Stimulated activated naive CD8-positive, alpha-beta T cell treated with anti-CD3 and anti-CD28 coated beads, Interleukin-15, Interleukin-2, amounts not matched to agents 100 ng/mL and 50 ng/mL, for 24 hours (primary cell): ENCODE measurements at regions not wholly inside any gene's neighbourhood (a gene's known extent, or its start where the extent isn't known, plus 50 kb on each side); places are given as distances from the start of the nearest gene placed in this dataset.

Source experiments
- H3K27ac Mint-ChIP-seq: one replicate; pipeline ENCODE4 v1.8.0; 2021; ENCODE audit warnings: mild to moderate bottlenecking, mixed read lengths
- H3K27me3 Mint-ChIP-seq: one replicate; pipeline ENCODE4 v1.8.0; 2021; ENCODE audit warnings: mixed read lengths
- H3K36me3 Mint-ChIP-seq: one replicate; pipeline ENCODE4 v1.8.0; 2021; ENCODE audit warnings: low read depth, mixed read lengths
- H3K4me1 Mint-ChIP-seq: one replicate; pipeline ENCODE4 v1.8.0; 2021; ENCODE audit warnings: low read depth, mixed read lengths
- H3K4me3 Mint-ChIP-seq: one replicate; pipeline ENCODE4 v1.8.0; 2021; ENCODE audit warnings: mild to moderate bottlenecking, mixed read lengths
- H3K9me3 Mint-ChIP-seq: one replicate; pipeline ENCODE4 v1.8.0; 2021; ENCODE audit warnings: mixed read lengths

DNA sequence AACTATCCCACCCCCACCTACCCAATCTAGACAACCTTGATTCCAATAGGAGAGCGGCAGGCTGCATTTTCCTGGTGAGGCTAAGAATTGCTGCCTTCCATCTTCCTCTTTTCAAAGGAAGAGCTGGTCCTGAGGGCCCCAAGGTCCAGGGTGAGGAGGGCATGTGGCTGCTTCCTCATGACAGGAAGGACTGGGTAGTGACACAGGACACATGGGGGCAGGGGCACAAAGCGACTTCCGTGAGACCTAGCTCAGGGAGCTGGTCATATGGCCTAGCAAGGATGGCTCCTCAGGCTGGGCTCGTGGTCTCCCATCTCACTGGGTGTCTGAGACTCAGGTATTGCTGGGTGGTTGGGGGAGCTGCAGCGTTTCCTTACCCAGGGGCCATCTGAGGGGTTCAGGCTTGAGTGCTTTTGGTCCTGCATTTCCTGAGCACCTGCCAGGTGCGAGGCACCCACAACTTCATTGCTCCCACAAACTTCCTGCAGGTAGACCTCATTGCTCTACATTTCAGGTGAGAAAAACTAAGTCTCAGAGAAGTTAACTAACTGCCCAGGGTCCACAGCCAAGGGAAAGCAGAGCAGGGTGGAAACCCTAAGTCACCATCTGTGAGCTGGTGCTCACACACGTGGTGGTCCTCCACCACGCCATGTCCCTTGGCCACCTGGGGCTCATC is 160.0 kb upstream of the TLE3 start:
- peaks cover 46% of the 10 kb centered on the region for H3K4me1 Mint-ChIP-seq
- no peak overlapping the region for H3K27ac Mint-ChIP-seq
- no peaks in the 10 kb centered on the region for H3K36me3 Mint-ChIP-seq
- H3K9me3 Mint-ChIP-seq: no peaks in the 10 kb centered on the region
- H3K27me3 Mint-ChIP-seq: peaks cover 14% of the 10 kb centered on the region
- H3K4me3 Mint-ChIP-seq: no peak overlapping the region

DNA sequence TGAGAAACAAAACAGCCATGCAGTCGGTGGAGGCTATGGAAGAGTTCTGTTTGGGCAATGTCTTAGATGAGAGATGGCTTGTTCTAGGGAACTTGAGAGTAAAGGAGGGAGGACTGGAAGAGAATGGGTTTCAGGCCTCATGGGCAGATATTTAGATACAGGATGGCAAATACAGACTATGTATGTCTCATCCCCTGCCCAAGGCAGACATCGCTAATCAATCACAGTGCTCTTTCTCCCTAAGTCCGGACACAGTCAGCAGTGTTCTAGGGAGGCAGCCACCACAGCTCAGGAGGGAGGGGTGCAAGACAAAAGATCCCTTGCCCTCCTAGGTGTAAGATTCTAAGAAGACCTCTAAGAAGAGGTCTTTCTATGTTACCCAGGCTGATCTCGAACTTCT is 159.3 kb upstream of the TLE3 start:
- Mint-ChIP-seq H3K36me3 (no peaks in the 10 kb centered on the region), H3K27ac (no peak overlapping the region), H3K9me3 (no peaks in the 10 kb centered on the region), H3K27me3 (peaks cover 14% of the 10 kb centered on the region), H3K4me3 (no peak overlapping the region), H3K4me1 (peaks cover 42% of the 10 kb centered on the region)

DNA sequence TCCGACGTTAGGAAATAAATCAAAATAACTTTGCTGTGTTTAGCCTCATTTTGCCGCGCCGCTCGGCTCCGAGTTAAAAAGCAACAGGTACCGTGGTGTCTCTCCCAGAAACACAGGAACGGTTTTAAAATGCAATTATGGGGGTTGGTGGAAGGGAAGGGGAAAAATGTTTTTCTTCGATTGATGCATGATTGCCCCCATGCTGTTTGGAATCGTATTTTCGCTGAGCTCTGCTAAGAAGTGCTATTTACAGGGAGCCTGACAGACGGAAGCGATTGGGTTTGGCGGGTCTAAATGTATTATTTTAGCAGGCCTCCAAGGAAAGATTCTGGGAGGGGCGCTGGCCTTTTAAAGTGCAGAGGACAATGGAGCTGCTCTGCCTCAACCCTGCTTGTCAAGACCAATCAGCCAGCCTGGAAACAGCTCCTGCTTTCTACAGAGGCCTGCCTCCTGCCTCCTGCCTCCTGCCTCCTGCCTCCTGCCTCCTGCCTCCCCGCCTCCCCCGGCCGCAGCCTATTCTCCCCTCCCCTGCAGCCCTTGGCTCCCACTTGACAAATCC is 156.7 kb upstream of the TLE3 start:
- H3K27me3 Mint-ChIP-seq: peaks cover 18% of the 10 kb centered on the region
- peaks cover 34% of the 10 kb centered on the region for H3K4me1 Mint-ChIP-seq
- H3K9me3 Mint-ChIP-seq: no peaks in the 10 kb centered on the region
- no peak overlapping the region for H3K27ac Mint-ChIP-seq
- no peak overlapping the region for H3K4me3 Mint-ChIP-seq
- no peaks in the 10 kb centered on the region for H3K36me3 Mint-ChIP-seq

DNA sequence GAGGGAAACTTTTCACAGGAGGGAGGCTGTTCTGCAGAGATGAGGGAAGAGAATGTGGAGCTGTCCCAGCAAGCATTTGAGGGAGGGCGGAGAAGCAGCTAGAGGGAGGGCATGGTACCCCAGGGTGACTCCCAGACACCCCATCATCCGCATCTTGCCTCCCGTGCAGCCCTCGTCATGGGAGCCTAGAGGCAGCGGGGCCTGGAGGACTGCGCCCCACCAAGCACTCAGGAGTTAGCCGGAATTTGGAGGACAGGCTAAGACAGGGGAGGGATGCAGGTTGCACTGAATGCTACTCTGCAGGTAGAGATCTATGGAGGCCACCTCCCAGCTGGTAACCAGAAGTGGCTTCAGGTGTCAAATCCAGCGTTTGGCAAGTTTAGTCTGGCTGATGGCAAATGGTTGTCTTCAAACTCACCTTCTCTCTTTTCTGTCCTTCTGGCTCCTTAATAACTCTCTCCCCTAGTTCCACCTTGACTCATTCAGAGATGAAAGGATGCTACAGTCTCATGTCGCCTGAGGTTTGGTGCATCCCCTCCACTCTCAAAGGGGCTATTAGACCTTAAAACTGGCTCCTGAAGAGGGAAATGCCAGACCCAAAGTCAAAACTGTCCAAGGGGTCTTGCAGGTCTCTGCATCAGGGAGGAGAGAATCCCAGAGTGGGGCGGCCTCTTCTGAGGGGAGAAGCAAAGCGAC is 155.9 kb upstream of the TLE3 start:
- no peak overlapping the region for H3K4me3 Mint-ChIP-seq
- no peaks in the 10 kb centered on the region for H3K9me3 Mint-ChIP-seq
- H3K27me3 Mint-ChIP-seq: peaks cover 18% of the 10 kb centered on the region
- H3K27ac Mint-ChIP-seq: no peak overlapping the region
- H3K36me3 Mint-ChIP-seq: no peaks in the 10 kb centered on the region
- H3K4me1 Mint-ChIP-seq: peaks cover 30% of the 10 kb centered on the region

DNA sequence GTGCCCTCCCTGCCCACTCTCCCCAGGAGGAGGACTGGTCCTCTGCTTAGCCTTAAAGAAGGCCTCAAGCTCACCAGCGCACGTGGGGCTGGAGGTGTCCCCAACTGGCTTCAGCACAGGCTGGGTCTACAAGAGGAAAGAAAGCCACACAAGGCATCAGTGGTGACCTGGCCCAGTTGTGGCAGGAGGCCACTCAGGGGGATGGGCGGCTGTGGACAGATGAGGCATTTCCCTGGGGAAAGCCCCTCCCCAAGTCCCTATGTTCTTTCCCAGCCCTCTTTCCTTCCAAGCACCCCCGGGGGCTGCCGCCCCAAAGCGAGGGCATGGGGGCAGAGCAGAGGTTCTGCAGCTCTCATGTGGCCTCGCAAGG is 155.2 kb upstream of the TLE3 start:
- H3K9me3 Mint-ChIP-seq: no peaks in the 10 kb centered on the region
- no peaks in the 10 kb centered on the region for H3K36me3 Mint-ChIP-seq
- H3K27ac Mint-ChIP-seq: no peak overlapping the region
- H3K4me3 Mint-ChIP-seq: no peak overlapping the region
- peaks cover 18% of the 10 kb centered on the region for H3K27me3 Mint-ChIP-seq
- peaks cover 30% of the 10 kb centered on the region for H3K4me1 Mint-ChIP-seq

DNA sequence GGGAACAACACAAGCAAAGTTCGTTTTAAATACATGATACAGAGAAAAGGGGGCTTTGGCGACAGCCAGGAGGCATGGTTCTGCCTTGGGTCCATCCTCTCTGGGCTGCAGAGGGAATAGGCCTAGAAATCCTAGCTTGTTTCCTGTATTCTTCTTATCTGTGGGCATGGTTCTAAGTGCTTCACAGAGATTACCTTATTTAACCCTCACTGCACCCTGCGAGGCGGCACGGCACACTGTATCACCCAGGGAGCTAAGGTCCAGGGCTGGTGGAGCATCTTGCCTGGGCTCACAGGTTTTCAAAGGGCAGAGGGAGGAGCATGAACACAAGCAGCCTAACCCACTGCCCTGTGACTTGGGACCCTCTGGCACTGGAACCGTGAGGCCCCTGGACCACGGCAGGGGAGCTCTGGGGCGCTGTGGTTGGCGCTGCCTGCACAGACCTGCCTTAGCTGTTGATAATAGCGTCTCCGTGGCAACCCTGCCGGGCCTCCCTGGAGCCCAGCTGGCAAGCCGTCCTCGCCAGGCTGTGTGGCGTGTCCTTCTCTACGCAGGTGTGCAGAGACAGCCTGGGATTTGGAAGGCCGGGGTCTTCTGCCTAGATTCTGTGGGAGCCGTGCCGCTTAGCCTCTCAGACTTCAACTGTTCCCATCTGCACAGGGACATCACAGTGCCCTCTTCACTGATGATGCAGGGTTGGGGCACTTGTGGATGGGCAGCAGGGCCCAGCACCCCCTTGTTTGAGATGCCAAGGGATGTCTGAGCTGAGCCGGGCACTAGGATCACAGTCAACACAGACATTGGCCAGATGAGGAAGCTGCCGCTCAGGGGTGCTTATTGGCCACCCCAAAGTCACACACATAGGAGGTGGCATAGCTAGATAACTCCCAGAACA is 154.6 kb upstream of the TLE3 start:
- no peak overlapping the region for H3K4me3 Mint-ChIP-seq
- H3K27ac Mint-ChIP-seq: no peak overlapping the region
- H3K27me3 Mint-ChIP-seq: peaks cover 18% of the 10 kb centered on the region
- H3K9me3 Mint-ChIP-seq: no peaks in the 10 kb centered on the region
- no peaks in the 10 kb centered on the region for H3K36me3 Mint-ChIP-seq
- H3K4me1 Mint-ChIP-seq: peaks cover 30% of the 10 kb centered on the region

DNA sequence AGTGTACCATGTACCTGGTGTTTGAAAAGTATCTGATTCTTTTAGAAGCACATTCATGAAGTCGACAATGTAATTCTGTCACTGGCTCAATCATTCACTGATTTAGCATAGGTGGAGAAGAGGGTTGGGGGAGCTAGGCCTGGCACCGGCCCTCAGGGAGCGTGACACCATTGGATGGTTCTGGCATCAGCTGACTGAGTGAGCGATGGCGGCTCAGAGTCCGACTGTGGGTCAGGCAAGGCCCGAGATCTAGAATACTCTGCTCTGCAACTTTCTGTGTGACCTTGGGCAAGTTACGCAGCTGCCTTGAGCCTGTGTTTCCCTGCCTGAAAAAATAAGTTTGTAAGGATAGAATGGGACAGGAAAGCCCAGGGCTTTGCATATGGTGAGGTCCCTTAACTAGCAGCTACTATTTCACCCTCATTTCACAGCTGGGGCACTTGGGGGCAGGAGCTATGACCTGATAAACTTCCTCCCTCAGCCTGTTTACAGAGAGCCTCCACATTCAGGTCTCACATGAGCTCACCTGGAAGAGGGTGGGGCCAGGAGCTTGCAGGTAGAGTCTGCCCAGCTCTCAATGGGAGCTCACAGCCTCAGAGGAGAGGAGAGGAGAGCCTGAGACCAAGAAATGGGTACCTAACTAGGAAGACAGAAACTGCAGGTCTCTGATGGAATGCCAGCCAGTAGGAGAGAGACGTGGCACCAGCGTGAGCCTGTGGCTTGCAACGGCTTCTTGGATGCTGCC is 153.7 kb upstream of the TLE3 start:
- peak overlapping the region; percentile 8 for H3K27ac Mint-ChIP-seq
- H3K27me3 Mint-ChIP-seq: peaks cover 16% of the 10 kb centered on the region
- H3K4me1 Mint-ChIP-seq: peaks cover 36% of the 10 kb centered on the region
- H3K36me3 Mint-ChIP-seq: no peaks in the 10 kb centered on the region
- no peak overlapping the region for H3K4me3 Mint-ChIP-seq
- no peaks in the 10 kb centered on the region for H3K9me3 Mint-ChIP-seq

DNA sequence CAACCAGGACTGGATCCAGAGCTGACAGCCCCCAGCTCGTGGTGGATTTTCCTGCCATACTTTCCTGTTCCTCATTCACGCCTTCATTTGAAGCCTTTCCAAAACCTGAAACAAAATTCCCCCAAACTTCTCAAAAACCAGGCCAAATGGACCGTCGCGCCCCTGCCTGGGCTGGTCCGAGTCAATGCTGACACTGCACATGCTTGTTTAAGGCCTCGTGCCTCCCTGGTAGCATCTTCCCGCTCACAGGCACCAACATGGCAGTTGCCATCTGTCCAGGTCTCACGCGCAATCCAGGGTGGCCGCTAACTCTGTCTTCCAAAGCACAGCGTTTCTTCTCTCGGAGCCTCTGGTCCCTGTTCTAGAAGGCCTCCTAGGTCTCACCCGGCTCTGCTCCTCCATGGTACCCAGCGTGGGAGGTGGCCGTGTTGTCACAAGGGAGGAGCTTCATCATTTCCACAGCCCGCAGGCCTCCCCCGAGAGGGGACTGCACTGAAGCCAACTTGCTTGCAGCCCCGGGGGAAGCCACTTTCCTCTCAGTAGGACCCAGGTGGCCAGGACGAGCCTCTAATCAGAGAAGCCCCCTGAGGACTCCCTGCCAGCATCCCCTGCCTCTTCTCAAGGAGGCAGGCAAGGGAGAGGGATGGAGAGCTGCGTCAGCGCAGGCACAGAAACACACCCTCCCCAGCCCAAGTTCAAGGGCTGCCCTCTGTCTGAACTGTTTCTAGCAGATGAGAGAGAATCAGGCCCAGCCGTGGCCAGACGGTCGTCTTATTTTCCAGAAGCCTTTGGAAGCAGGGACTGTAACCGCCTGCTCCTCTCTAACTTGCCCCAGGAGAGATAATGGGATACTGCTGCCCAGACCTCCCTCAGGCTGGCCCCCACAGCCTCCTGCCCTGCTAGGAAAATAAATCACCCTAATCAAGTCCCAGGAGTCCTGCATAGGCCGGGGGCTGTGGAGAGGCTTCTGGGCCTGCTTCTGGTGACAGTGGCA is 152.8 kb upstream of the TLE3 start:
- Mint-ChIP-seq H3K4me1 (peaks cover 45% of the 10 kb centered on the region), H3K4me3 (no peak overlapping the region), H3K27me3 (peaks cover 8% of the 10 kb centered on the region), H3K9me3 (no peaks in the 10 kb centered on the region), H3K27ac (no peak overlapping the region), H3K36me3 (no peaks in the 10 kb centered on the region)

DNA sequence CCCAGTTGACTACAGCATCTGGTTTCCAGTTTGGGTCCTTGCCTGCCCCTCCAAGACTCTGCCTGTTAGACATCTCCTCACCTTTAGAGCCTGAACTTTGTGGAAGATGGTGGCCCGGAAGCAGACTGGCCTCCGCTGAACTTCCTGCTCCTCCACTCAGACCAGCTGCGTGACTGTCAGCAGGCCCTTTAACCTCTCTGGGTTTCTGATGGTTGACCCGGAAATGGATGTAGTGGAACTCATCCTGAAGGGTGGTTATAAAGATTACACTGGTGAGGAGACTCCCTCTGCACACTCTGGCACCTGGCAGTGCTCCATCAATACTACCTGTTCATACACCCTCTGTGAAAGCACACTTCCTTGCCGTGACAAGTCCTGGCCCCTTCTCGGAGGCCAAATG is 151.9 kb upstream of the TLE3 start:
- Mint-ChIP-seq H3K9me3 (no peaks in the 10 kb centered on the region), H3K36me3 (no peaks in the 10 kb centered on the region), H3K4me3 (no peak overlapping the region), H3K27ac (no peak overlapping the region), H3K27me3 (peaks cover 8% of the 10 kb centered on the region), H3K4me1 (peaks cover 47% of the 10 kb centered on the region)

DNA sequence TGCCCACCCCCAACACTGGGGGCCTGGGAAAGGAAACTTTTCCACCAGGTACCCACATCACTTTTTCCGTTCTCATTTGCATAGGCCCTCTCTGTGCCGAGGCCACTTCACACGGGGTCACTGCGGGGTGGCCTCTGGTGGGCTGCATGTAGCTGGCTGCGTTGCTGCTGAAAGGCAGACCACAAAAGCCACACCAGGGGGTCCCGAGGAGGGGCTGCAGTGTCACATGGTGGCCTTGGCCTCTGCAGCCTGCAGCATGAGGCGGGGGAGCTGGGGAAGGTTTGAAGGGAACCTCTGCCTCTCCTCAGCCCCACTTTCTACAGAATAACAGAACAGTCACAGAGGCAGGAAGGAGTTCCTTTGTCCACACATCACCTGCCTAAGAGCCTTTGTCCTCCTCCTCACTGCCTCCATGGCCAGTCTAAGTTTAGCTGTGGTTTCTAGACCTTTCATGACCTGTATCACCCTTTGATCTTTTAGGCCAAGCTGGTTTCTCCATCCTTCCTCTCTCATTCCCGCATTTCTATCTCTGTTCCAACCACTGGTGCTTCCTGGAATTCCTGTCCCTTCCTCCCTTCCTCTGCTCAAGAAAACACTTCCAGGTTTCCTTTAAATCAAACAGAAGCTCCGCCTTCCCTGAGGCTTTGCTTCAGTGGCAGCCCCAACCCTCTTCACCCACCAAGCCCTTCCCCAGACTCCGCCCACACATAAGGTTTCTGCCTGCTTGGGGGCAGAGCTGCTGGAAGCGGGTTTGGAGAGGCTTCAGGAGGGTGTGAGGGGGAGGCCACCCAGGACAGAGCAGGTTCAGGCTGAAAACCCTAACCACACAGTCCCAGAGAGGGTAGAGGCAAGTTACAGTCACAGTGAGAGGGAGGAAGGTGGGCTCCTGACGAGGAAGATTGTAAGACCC is 150.7 kb upstream of the TLE3 start:
- Mint-ChIP-seq H3K4me1 (peaks cover 50% of the 10 kb centered on the region), H3K4me3 (no peak overlapping the region), H3K36me3 (no peaks in the 10 kb centered on the region), H3K27me3 (peaks cover 9% of the 10 kb centered on the region), H3K27ac (peak overlapping the region; percentile 63), H3K9me3 (no peaks in the 10 kb centered on the region)

DNA sequence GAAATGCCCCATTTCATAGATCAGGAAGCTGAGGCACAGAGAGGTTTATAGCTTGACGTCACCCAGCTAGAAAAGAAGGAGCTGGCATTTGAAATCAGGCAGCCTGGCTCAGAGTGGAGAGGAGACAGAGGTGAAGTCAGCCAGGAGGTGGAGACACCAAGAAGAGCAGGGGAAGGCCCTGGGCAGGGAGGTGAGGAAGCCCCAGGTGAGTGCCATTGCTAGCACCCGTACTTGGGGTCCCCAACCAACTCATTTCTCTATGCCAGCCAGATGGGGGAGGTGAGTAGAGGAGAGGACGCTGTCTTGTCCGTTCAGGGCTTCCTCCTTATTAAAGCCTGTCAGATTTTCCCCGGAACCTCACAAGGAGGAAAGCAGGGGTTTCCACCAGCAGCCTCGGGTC is 149.6 kb upstream of the TLE3 start:
- H3K27me3 Mint-ChIP-seq: peaks cover 7% of the 10 kb centered on the region
- peaks cover 61% of the 10 kb centered on the region for H3K4me1 Mint-ChIP-seq
- no peak overlapping the region for H3K27ac Mint-ChIP-seq
- H3K4me3 Mint-ChIP-seq: no peak overlapping the region
- H3K36me3 Mint-ChIP-seq: no peaks in the 10 kb centered on the region
- H3K9me3 Mint-ChIP-seq: no peaks in the 10 kb centered on the region

DNA sequence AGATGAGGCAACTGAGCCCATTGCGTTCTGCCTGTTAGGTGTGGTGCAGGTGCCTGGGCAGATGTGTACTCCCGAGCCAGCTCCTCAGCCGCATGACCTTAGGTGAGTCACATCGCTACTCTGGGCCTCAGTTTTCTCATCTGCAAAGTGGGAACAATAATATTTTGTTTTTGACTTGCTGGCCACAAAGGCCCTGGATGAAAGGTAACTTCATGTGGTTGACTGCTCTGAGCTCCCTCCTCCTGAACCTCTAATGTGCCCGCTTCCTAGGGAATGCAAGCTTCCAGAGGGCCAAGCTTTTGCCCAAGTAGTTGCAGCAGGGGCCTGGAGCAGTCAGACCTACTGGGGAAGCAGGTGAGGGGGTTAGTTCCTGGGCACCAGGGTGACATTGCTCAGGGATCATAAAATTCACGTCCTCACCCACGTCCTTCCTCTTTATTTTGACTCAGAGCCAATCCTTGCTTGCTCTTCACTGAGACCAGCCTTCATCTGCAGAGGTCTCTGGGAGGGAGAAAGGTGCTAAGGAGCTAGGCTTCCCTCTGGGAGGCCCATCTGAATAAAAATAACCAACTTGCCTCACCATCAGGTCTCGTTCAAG is 149.0 kb upstream of the TLE3 start:
- H3K27me3 Mint-ChIP-seq: peaks cover 7% of the 10 kb centered on the region
- H3K4me3 Mint-ChIP-seq: no peak overlapping the region
- H3K9me3 Mint-ChIP-seq: no peaks in the 10 kb centered on the region
- no peaks in the 10 kb centered on the region for H3K36me3 Mint-ChIP-seq
- H3K27ac Mint-ChIP-seq: no peak overlapping the region
- peaks cover 64% of the 10 kb centered on the region for H3K4me1 Mint-ChIP-seq
